ENCODE measurements at regions not wholly inside any gene's neighbourhood (a gene's known extent, or its start where the extent isn't known, plus 50 kb on each side); places are given as distances from the start of the nearest gene placed in this dataset.

- Histone ChIP-seq H3K27ac (no peak overlapping the region), H3K4me3 (no peak overlapping the region), H3K9me3 (no peaks in the 10 kb centered on the region), H3K4me1 (no peaks in the 10 kb centered on the region), H3K27me3 (no peaks in the 10 kb centered on the region), H3K36me3 (no peaks in the 10 kb centered on the region)
- TF ChIP-seq, protein P1, sequence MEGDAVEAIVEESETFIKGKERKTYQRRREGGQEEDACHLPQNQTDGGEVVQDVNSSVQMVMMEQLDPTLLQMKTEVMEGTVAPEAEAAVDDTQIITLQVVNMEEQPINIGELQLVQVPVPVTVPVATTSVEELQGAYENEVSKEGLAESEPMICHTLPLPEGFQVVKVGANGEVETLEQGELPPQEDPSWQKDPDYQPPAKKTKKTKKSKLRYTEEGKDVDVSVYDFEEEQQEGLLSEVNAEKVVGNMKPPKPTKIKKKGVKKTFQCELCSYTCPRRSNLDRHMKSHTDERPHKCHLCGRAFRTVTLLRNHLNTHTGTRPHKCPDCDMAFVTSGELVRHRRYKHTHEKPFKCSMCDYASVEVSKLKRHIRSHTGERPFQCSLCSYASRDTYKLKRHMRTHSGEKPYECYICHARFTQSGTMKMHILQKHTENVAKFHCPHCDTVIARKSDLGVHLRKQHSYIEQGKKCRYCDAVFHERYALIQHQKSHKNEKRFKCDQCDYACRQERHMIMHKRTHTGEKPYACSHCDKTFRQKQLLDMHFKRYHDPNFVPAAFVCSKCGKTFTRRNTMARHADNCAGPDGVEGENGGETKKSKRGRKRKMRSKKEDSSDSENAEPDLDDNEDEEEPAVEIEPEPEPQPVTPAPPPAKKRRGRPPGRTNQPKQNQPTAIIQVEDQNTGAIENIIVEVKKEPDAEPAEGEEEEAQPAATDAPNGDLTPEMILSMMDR (IDR thresholded peaks at IDR 0.05): no peak
- TF ChIP-seq EP300 (IDR thresholded peaks at IDR 0.05) (no peak), POLR2A (IDR thresholded peaks at IDR 0.05) (no peak), POLR2AphosphoS5 (IDR thresholded peaks at IDR 0.05) (no peak)
- intact Hi-C loops (cut with DNase I; ENCODE audit: low total_unique reads): loop anchor here (5.0 kb wide), 1 partner anchor 281 kb away; no protein-coding TSS in a partner anchor
- WGBS, 5 donors: 88 to 92% (median 91%) methylated on average over 3 of the region's 3 CpGs
- no peak for DNase-seq
These were observed 1160.9 kb upstream of the TMEM132C start for GRCh38 chr12:127106041-127106440.

DNA sequence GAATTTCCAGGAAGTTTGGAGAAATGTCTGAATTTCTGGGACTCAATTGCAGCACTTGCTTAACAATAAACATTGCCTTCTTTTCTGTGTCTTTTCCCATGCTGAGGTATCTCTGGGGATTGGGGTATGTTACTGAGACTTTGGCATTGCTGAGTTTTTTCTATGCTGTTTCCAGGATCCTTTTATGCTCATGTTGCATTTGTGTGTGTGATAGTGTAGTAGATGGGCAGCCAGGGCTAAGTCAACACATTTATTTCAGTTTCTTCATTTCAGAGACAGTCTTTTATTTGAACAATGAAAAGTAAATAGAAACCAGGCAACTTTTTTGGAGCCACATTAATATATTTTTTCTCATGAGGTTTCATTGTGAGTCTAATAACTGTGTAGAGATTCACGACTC lies 1160.3 kb upstream of the TMEM132C start:
- DNase-seq: peak in 1 of 2 donors; percentile 13
- no peak for TF ChIP-seq POLR2A (IDR thresholded peaks at IDR 0.05)
- TF ChIP-seq POLR2AphosphoS5 (IDR thresholded peaks at IDR 0.05): no peak
- TF ChIP-seq EP300 (IDR thresholded peaks at IDR 0.05): no peak
- TF ChIP-seq, protein P1 (IDR thresholded peaks at IDR 0.05): no peak
- Histone ChIP-seq H3K4me3 (no peak overlapping the region), H3K27ac (no peak overlapping the region), H3K36me3 (no peaks in the 10 kb centered on the region), H3K4me1 (no peaks in the 10 kb centered on the region), H3K9me3 (no peaks in the 10 kb centered on the region), H3K27me3 (no peaks in the 10 kb centered on the region)
- 44 to 61% (median 55%) methylated on average over 1 of the region's 1 CpG for WGBS, 5 donors
- intact Hi-C loops (cut with DNase I; ENCODE audit: low total_unique reads): loop anchor here (5.0 kb wide), 1 partner anchor 281 kb away; no protein-coding TSS in a partner anchor

DNA sequence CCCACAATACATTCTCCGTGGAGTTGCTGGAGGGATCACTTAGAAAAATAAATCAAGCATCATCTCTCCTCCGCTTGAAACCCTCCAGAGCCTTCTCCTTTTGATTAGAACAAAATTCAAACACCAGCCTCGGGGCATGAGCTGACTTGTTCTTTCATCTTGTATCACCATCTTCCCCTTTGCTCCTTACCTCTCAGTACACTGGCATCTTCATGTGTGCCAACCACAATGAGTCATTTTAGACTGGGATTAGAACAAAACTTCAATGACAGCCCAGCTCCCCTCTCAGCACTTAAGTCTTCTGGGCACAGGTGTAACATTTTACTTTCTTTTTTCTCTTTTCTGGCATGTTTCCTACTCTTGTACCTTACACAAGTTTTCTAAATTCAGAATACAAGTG lies 1159.2 kb upstream of the TMEM132C start:
- DNase-seq: no peak
- no peaks in the 10 kb centered on the region for H3K4me1 ChIP-seq
- H3K36me3 ChIP-seq: no peaks in the 10 kb centered on the region
- peaks cover 0 to 4% (median 0%) of the 10 kb centered on the region in 3 donors for H3K27me3 ChIP-seq
- H3K27ac ChIP-seq: no peak overlapping the region
- 65 to 85% (median 78%) methylated on average over 3 of the region's 3 CpGs for WGBS, 5 donors
- intact Hi-C loops (cut with DNase I; ENCODE audit: low total_unique reads): loop anchor here (5.0 kb wide), 1 partner anchor 280 kb away; no protein-coding TSS in a partner anchor
- no peaks in the 10 kb centered on the region for H3K9me3 ChIP-seq
- H3K4me3 ChIP-seq: no peak overlapping the region
- TF ChIP-seq, protein P1 (IDR thresholded peaks at IDR 0.05): no peak
- TF ChIP-seq POLR2A (IDR thresholded peaks at IDR 0.05) (no peak), EP300 (IDR thresholded peaks at IDR 0.05) (no peak), POLR2AphosphoS5 (IDR thresholded peaks at IDR 0.05) (no peak)

- Histone ChIP-seq H3K27ac (no peak overlapping the region), H3K27me3 (peaks cover 0 to 9% (median 0%) of the 10 kb centered on the region in 3 donors), H3K9me3 (no peaks in the 10 kb centered on the region), H3K4me1 (no peaks in the 10 kb centered on the region), H3K36me3 (no peaks in the 10 kb centered on the region), H3K4me3 (no peak overlapping the region)
- no peak for TF ChIP-seq EP300 (IDR thresholded peaks at IDR 0.05)
- TF ChIP-seq, protein P1 (IDR thresholded peaks at IDR 0.05): peak in 4 of 7 experiments; percentile 36 to 64 (median 55)
- 42 to 49% (median 43%) methylated on average over 7 of the region's 7 CpGs for whole genome bisulfite sequencing, 5 donors
- intact Hi-C loops (cut with DNase I; ENCODE audit: low total_unique reads): loop anchor here (5.0 kb wide), 1 partner anchor 279 kb away; no protein-coding TSS in a partner anchor
- DNase-seq: peak; percentile 54 to 79
These were observed 1158.4 kb upstream of the TMEM132C start for GRCh38 chr12:127108360-127109215.

All from stomach (tissue), 8 donors.